Vagina (tissue), 2 donors: ENCODE measurements at regions not wholly inside any gene's neighbourhood (a gene's known extent, or its start where the extent isn't known, plus 50 kb on each side); places are given as distances from the start of the nearest gene placed in this dataset.

Experiments used
- DNase-seq, 2 donors: peaks; one replicate each; pipeline ENCODE4 v3.0.0-alpha.2; 2017; ENCODE audit errors: extremely low spot score in 2 of 2
- H3K27ac ChIP-seq: fragments of 200-600 bp; sonication (generic); one replicate; pipeline ENCODE4 v1.5.1; 2019
- H3K27me3 ChIP-seq: fragments of 200-600 bp; sonication (generic); one replicate; pipeline ENCODE4 v1.5.1; 2019
- H3K36me3 ChIP-seq, 2 donors: fragments of 200-600 bp; sonication (generic); one replicate each; pipeline ENCODE4 v1.5.1; 2017 to 2019
- H3K4me1 ChIP-seq: fragments of 200-600 bp; sonication (generic); one replicate; pipeline ENCODE4 v1.5.1; 2019
- H3K4me3 ChIP-seq, 2 donors: fragments of 200-600 bp; sonication (generic); 1 replicate in 1 of 2; 2 replicates in 1 of 2; pipeline ENCODE4 v1.5.1; 2016 to 2019
- H3K9me3 ChIP-seq: fragments of 200-600 bp; sonication (generic); one replicate; pipeline ENCODE4 v1.5.1; 2019
- POLR2A ChIP-seq, 2 donors: fragments of 450-650 bp; IDR thresholded peaks; one replicate each; pipeline ENCODE4 v1.6.1; 2017; ENCODE audit warnings: antibody characterized with exemption in 2 of 2, mild to moderate bottlenecking in 2 of 2, moderate library complexity in 2 of 2
- POLR2AphosphoS5 ChIP-seq, 2 donors: sonication (generic); formaldehyde crosslinking; IDR thresholded peaks; one replicate each; pipeline ENCODE4 v1.9.0; 2017; ENCODE audit warnings: antibody characterized with exemption in 2 of 2, mild to moderate bottlenecking in 2 of 2, low read depth in 1 of 2; ENCODE audit not compliant: insufficient read depth in 1 of 2
- intact Hi-C: fragments of 100-400 bp; cut with DNase I; formaldehyde crosslinking; loops from one replicate; pipeline ENCODE4 v1.15.1; 2023
- TF ChIP-seq, protein P1 (sequence below), 3 experiments: fragments of 450-650 bp in 2 of 3; fragments of 200-600 bp in 1 of 3; sonication (generic) in 1 of 3; IDR thresholded peaks; one replicate each; pipeline ENCODE4 v1.5.1; 2017 to 2019; ENCODE audit warnings: antibody characterized with exemption in 3 of 3, mild to moderate bottlenecking in 2 of 3, moderate library complexity in 2 of 3

- Histone ChIP-seq H3K27ac (no peak overlapping the region), H3K36me3 (no peaks in the 10 kb centered on the region), H3K9me3 (no peaks in the 10 kb centered on the region), H3K4me1 (no peaks in the 10 kb centered on the region), H3K4me3 (no peak overlapping the region), H3K27me3 (no peaks in the 10 kb centered on the region)
- no peak for TF ChIP-seq POLR2A (IDR thresholded peaks at IDR 0.05)
- intact Hi-C loops, result no loop called here
- DNase-seq, result no peak
Observed at GRCh38 chr5:175811589-175811988, 59.8 kb upstream of the CPLX2 start.

DNA sequence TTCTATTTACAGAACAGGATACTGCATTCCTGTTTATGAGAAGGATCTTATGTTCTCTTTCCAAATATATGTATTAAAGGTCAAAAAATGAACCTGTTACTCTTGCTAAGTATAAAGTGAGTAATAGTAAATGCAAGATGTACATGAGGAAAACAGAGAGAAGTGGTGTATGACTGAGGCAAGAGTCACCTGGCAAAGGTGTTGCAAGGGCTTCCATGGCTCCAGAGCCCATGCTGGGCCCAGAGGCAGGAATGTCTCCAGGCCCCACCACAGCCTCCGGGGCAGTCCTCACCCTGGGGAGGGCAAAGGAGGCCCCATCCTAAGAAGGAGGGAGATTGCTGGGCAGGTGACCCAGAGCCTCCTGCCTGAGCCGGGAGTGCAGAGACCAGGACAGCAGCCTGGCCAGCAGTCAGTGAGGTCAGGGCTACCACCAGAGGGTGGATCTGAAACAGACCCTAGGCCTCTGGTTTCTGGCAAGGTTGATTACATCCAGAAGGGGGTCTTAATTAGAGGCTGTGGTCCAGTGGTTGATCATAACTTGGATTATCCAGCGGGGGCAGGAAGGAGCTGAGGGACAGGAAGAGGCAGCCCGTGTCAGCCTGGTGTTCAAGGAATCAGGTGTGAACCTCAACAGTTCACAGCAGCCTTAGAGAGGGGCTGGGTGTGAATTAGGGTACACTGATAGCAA is 57.3 kb upstream of the CPLX2 start:
- H3K27me3 ChIP-seq, result no peaks in the 10 kb centered on the region
- no peak overlapping the region for H3K27ac ChIP-seq
- no peak overlapping the region for H3K4me3 ChIP-seq
- no peaks in the 10 kb centered on the region for H3K36me3 ChIP-seq
- TF ChIP-seq, protein P1, sequence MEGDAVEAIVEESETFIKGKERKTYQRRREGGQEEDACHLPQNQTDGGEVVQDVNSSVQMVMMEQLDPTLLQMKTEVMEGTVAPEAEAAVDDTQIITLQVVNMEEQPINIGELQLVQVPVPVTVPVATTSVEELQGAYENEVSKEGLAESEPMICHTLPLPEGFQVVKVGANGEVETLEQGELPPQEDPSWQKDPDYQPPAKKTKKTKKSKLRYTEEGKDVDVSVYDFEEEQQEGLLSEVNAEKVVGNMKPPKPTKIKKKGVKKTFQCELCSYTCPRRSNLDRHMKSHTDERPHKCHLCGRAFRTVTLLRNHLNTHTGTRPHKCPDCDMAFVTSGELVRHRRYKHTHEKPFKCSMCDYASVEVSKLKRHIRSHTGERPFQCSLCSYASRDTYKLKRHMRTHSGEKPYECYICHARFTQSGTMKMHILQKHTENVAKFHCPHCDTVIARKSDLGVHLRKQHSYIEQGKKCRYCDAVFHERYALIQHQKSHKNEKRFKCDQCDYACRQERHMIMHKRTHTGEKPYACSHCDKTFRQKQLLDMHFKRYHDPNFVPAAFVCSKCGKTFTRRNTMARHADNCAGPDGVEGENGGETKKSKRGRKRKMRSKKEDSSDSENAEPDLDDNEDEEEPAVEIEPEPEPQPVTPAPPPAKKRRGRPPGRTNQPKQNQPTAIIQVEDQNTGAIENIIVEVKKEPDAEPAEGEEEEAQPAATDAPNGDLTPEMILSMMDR (IDR thresholded peaks at IDR 0.05), result no peak
- TF ChIP-seq POLR2AphosphoS5 (IDR thresholded peaks at IDR 0.05; ENCODE audit: insufficient read depth in 1 of 2, low read depth in 1 of 2), result no peak
- no peak for DNase-seq
- intact Hi-C loops, result no loop called here
- no peaks in the 10 kb centered on the region for H3K9me3 ChIP-seq
- H3K4me1 ChIP-seq, result no peaks in the 10 kb centered on the region

DNA sequence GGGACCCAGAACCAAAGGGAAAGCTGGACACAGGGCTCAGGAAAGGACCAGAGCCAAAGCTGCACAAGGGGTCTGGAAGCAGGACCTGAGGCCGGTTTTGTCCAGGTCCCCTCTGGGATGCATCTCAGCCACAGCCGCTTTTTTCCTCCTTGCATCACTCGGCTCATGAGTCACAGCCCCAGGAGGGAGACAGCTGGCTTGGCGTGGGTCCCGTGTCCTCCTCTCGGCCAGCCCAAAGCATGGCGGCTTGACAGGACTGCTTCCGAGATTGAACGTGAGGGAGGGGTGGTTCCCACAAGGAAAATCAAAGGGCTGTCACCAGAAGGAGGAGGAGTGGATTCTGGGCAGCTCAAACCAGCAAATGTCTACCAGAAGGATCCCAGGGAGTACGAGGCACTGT is 56.7 kb upstream of the CPLX2 start:
- Histone ChIP-seq H3K9me3 (no peaks in the 10 kb centered on the region), H3K4me3 (no peak overlapping the region), H3K27ac (no peak overlapping the region), H3K27me3 (no peaks in the 10 kb centered on the region), H3K4me1 (no peaks in the 10 kb centered on the region), H3K36me3 (no peaks in the 10 kb centered on the region)
- intact Hi-C loops, result no loop called here
- DNase-seq, result no peak
- TF ChIP-seq POLR2AphosphoS5 (IDR thresholded peaks at IDR 0.05; ENCODE audit: insufficient read depth in 1 of 2, low read depth in 1 of 2) (no peak), POLR2A (IDR thresholded peaks at IDR 0.05) (no peak)

- Histone ChIP-seq H3K36me3 (no peaks in the 10 kb centered on the region), H3K9me3 (no peaks in the 10 kb centered on the region), H3K27me3 (no peaks in the 10 kb centered on the region), H3K4me3 (no peak overlapping the region), H3K27ac (no peak overlapping the region), H3K4me1 (no peaks in the 10 kb centered on the region)
- TF ChIP-seq POLR2A (IDR thresholded peaks at IDR 0.05) (no peak), POLR2AphosphoS5 (IDR thresholded peaks at IDR 0.05; ENCODE audit: insufficient read depth in 1 of 2, low read depth in 1 of 2) (no peak)
- TF ChIP-seq, protein P1 (IDR thresholded peaks at IDR 0.05), result no peak
- DNase-seq, result no peak
- intact Hi-C loops, result no loop called here
Observed at GRCh38 chr5:175815126-175815913, 56.1 kb upstream of the CPLX2 start.

DNA sequence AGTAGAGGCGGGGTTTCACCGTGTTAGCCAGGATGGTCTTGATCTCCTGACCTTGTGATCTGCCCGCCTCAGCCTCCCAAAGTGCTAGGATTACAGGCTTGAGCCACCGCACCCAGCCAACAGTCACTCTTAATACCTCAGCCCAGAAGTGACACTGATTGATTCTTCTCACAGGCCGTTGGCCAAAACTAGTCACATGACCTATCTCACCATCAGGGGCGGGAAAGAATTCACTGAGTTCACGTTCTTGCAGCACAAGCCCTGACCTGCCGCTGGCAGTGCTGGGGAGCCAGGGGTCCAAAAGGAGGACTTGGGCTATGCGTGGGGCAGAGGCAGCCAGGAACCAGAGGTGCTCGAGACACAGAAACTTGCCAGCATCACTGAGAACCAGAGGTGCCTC is 55.0 kb upstream of the CPLX2 start:
- Histone ChIP-seq H3K4me3 (no peak overlapping the region), H3K9me3 (no peaks in the 10 kb centered on the region), H3K36me3 (no peaks in the 10 kb centered on the region), H3K27me3 (no peaks in the 10 kb centered on the region), H3K27ac (no peak overlapping the region), H3K4me1 (no peaks in the 10 kb centered on the region)
- TF ChIP-seq, protein P1 (IDR thresholded peaks at IDR 0.05), result no peak
- TF ChIP-seq POLR2A (IDR thresholded peaks at IDR 0.05), result no peak
- TF ChIP-seq POLR2AphosphoS5 (IDR thresholded peaks at IDR 0.05; ENCODE audit: insufficient read depth in 1 of 2, low read depth in 1 of 2), result no peak
- intact Hi-C loops, result no loop called here
- no peak for DNase-seq

- TF ChIP-seq, protein P1 (IDR thresholded peaks at IDR 0.05), result no peak
- TF ChIP-seq POLR2A (IDR thresholded peaks at IDR 0.05) (no peak), POLR2AphosphoS5 (IDR thresholded peaks at IDR 0.05; ENCODE audit: insufficient read depth in 1 of 2, low read depth in 1 of 2) (no peak)
Observed at GRCh38 chr5:175819090-175819425, 52.3 kb upstream of the CPLX2 start.

More at GRCh38 chr5:175819090-175819425, 52.3 kb upstream of the CPLX2 start:
- intact Hi-C loops, result no loop called here
- no peak for DNase-seq
- Histone ChIP-seq H3K36me3 (no peaks in the 10 kb centered on the region), H3K27ac (no peak overlapping the region), H3K9me3 (no peaks in the 10 kb centered on the region), H3K27me3 (no peaks in the 10 kb centered on the region), H3K4me1 (no peaks in the 10 kb centered on the region), H3K4me3 (no peak overlapping the region)
